Naive B cell (primary cell): ENCODE measurements at regions not wholly inside any gene's neighbourhood (a gene's known extent, or its start where the extent isn't known, plus 50 kb on each side); places are given as distances from the start of the nearest gene placed in this dataset.

Experiments used
- ATAC-seq, 2 donors: fragments of 150-1000 bp; cut with Tn5 transposase; 2 replicates each; pipeline ENCODE4 v1.10.0; 2021; ENCODE audit warnings: low read depth in 2 of 2, mild to moderate bottlenecking in 2 of 2, moderate library complexity in 2 of 2
- DNase-seq: peaks from one replicate; pipeline ENCODE4 v3.0.0; 2022
- H3K27ac Mint-ChIP-seq, 6 donors: one replicate each; pipeline ENCODE4 v1.8.0; 2020 to 2022; ENCODE audit warnings: mild to moderate bottlenecking in 6 of 6, mixed read lengths in 6 of 6, moderate library complexity in 5 of 6, inconsistent platforms in 2 of 6
- H3K27me3 Mint-ChIP-seq, 3 donors: one replicate each; pipeline ENCODE4 v1.8.0; 2021 to 2022; ENCODE audit warnings: mixed read lengths in 3 of 3, mild to moderate bottlenecking in 1 of 3
- H3K36me3 Mint-ChIP-seq, 2 donors: one replicate each; pipeline ENCODE4 v1.8.0; 2020 to 2022; ENCODE audit warnings: mixed read lengths in 2 of 2, inconsistent platforms in 1 of 2, mild to moderate bottlenecking in 1 of 2
- H3K4me1 Mint-ChIP-seq, 3 donors: one replicate each; pipeline ENCODE4 v1.8.0; 2020 to 2022; ENCODE audit warnings: mixed read lengths in 3 of 3, inconsistent platforms in 1 of 3, mild to moderate bottlenecking in 1 of 3, moderate library complexity in 1 of 3
- H3K4me3 Mint-ChIP-seq, 8 donors: one replicate each; pipeline ENCODE4 v1.8.0; 2020 to 2022; ENCODE audit warnings: mild to moderate bottlenecking in 8 of 8, mixed read lengths in 8 of 8, moderate library complexity in 8 of 8, inconsistent platforms in 2 of 8
- H3K9me3 Mint-ChIP-seq, 7 donors: one replicate each; pipeline ENCODE4 v1.8.0; 2020 to 2022; ENCODE audit warnings: mixed read lengths in 7 of 7, mild to moderate bottlenecking in 5 of 7, inconsistent platforms in 2 of 7, moderate library complexity in 1 of 7

- Mint-ChIP-seq H3K4me3 (no peak overlapping the region), H3K27me3 (no peaks in the 10 kb centered on the region)
Observed at GRCh38 chr12:32052212-32052713, 54.4 kb upstream of the BICD1 start.

DNA sequence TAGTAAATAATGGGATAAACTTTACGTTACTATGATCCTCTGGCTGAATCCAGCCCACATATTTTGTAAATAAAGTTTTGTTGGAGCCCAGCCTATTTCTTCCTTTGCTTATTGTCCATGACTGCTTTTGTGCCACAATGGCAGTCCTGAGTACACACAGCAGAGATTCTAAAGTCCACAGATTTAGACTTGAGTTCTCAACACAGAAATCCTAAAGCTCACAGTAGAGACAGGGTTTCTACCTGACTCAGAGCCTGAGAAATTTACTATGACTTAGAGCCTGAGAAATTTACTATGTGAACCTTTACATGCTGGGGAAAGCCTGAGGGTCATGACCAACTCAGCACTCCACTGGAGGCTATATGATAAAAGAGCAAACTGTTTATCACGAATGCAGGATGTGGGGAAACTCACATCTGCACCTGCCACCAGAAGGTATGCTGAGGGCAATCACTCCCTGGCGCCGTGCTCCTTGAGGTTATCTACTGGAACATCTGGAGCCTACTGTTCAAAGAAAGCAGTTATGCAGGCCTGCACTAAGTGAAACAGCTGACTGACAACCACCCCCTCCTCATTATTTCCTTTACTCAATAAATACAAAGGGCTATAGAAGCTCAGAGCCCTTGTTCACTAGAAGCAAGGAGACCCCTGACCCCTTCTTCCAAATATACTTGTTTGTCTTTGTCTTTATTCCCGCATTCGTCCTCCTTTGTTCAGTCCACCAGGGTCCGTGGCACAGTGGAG is 52.6 kb upstream of the BICD1 start:
- H3K36me3 Mint-ChIP-seq, result peaks cover 11% of the 10 kb centered on the region in 2 donors
- no peaks in the 10 kb centered on the region for H3K27me3 Mint-ChIP-seq
- peaks cover 3 to 5% (median 5%) of the 10 kb centered on the region in 3 donors for H3K4me1 Mint-ChIP-seq
- ATAC-seq, result no peak
- peaks cover 0 to 12% (median 8%) of the 10 kb centered on the region in 7 donors for H3K9me3 Mint-ChIP-seq
- no peak overlapping the region for H3K4me3 Mint-ChIP-seq
- DNase-seq, result no peak
- peak overlapping the region in 1 of 6 donors; percentile 88 for H3K27ac Mint-ChIP-seq

More at GRCh38 chr12:32052212-32052713, 54.4 kb upstream of the BICD1 start:
- Mint-ChIP-seq H3K9me3 (peaks cover 0 to 12% (median 8%) of the 10 kb centered on the region in 7 donors), H3K27ac (peak overlapping the region in 1 of 6 donors; percentile 30), H3K36me3 (peaks cover 11% of the 10 kb centered on the region in 2 donors), H3K4me1 (peaks cover 3 to 5% (median 5%) of the 10 kb centered on the region in 3 donors)
- no peak for ATAC-seq
- no peak for DNase-seq
